GM23338 (cell line): ENCODE measurements at regions not wholly inside any gene's neighbourhood (a gene's known extent, or its start where the extent isn't known, plus 50 kb on each side); places are given as distances from the start of the nearest gene placed in this dataset.
A peak's percentile ranks its signal among the peaks of the same experiment; 100 is the strongest.

Experiments used
- ATAC-seq: fragments of 200-7000 bp; cut with Tn5 transposase; 3 replicates; pipeline ENCODE4 v1.9.1; 2020
- DNase-seq: peaks from one replicate; pipeline ENCODE4 v3.0.0-alpha.2; 2015; ENCODE audit warnings: low spot score
- H2AFZ ChIP-seq: fragments of 200-600 bp; sonication (generic); 2 replicates; pipeline ENCODE4 v1.8.0; 2016; ENCODE audit warnings: antibody characterized with exemption, mild to moderate bottlenecking, moderate library complexity
- H3F3A ChIP-seq: fragments of 200-600 bp; sonication (generic); replicated peaks from 2 replicates; pipeline ENCODE4 v1.8.0; 2017; ENCODE audit warnings: antibody characterized with exemption, mixed run types, low read depth
- H3K27ac ChIP-seq: fragments of 200-600 bp; sonication (generic); 2 replicates; pipeline ENCODE4 v1.6.1; 2016; ENCODE audit warnings: low read depth
- H3K27me3 ChIP-seq: fragments of 200-600 bp; sonication (generic); 2 replicates; pipeline ENCODE4 v1.8.0; 2016; ENCODE audit warnings: mild to moderate bottlenecking, mixed run types, moderate library complexity; ENCODE audit not compliant: insufficient read depth
- H3K36me3 ChIP-seq: fragments of 200-600 bp; sonication (generic); 2 replicates; pipeline ENCODE4 v1.8.0; 2016; ENCODE audit warnings: mild to moderate bottlenecking; ENCODE audit not compliant: insufficient read depth
- H3K4me1 ChIP-seq: fragments of 200-600 bp; sonication (generic); 2 replicates; pipeline ENCODE4 v1.8.0; 2016; ENCODE audit warnings: mild to moderate bottlenecking, moderate library complexity; ENCODE audit not compliant: insufficient read depth
- H3K4me2 ChIP-seq: fragments of 200-600 bp; sonication (generic); 2 replicates; pipeline ENCODE4 v1.7.1; 2017; ENCODE audit warnings: mixed run types
- H3K4me3 ChIP-seq: fragments of 200-600 bp; sonication (generic); 2 replicates; pipeline ENCODE4 v1.6.1; 2016; ENCODE audit warnings: mixed run types
- H3K79me2 ChIP-seq: fragments of 200-600 bp; sonication (generic); replicated peaks from 2 replicates; pipeline ENCODE4 v1.8.0; 2017; ENCODE audit warnings: mild to moderate bottlenecking; ENCODE audit not compliant: insufficient read depth
- H3K9me2 ChIP-seq: fragments of 200-600 bp; sonication (generic); 2 replicates; pipeline ENCODE4 v1.8.0; 2017; ENCODE audit not compliant: insufficient read depth
- H4K20me1 ChIP-seq: fragments of 200-600 bp; sonication (generic); replicated peaks from 2 replicates; pipeline ENCODE4 v1.8.0; 2017; ENCODE audit warnings: mild to moderate bottlenecking; ENCODE audit not compliant: insufficient read depth
- H3K27ac Mint-ChIP-seq: 2 replicates; pipeline ENCODE4 v1.8.0; 2020; ENCODE audit warnings: inconsistent platforms, mild to moderate bottlenecking, moderate library complexity, mixed read lengths
- H3K27me3 Mint-ChIP-seq: 3 replicates; pipeline ENCODE4 v1.8.0; 2022; ENCODE audit warnings: low read depth, mild to moderate bottlenecking, moderate library complexity, mixed read lengths, inconsistent platforms; ENCODE audit not compliant: insufficient read depth, poor library complexity
- H3K36me3 Mint-ChIP-seq: 3 replicates; pipeline ENCODE4 v1.8.0; 2021; ENCODE audit warnings: low read depth, mild to moderate bottlenecking, inconsistent platforms, moderate library complexity, mixed read lengths
- H3K4me1 Mint-ChIP-seq: 3 replicates; pipeline ENCODE4 v1.8.0; 2020; ENCODE audit warnings: mild to moderate bottlenecking, inconsistent platforms, mixed read lengths
- H3K4me3 Mint-ChIP-seq: 3 replicates; pipeline ENCODE4 v1.8.0; 2021; ENCODE audit warnings: moderate library complexity, mild to moderate bottlenecking, inconsistent platforms, mixed read lengths
- H3K9me3 Mint-ChIP-seq: 3 replicates; pipeline ENCODE4 v1.8.0; 2020; ENCODE audit warnings: moderate library complexity, mild to moderate bottlenecking, inconsistent platforms, mixed read lengths
- CREB1 ChIP-seq: fragments of 250-450 bp; sonication (Bioruptor Pico); IDR thresholded peaks from 2 replicates; pipeline ENCODE4 v1.5.0; 2020; ENCODE audit warnings: low read depth, mild to moderate bottlenecking, moderate library complexity
- EZH2 ChIP-seq: fragments of 200-600 bp; sonication (generic); IDR thresholded peaks from one replicate; pipeline ENCODE4 v1.8.0; 2017; ENCODE audit warnings: antibody characterized with exemption, mild to moderate bottlenecking, low read depth; ENCODE audit not compliant: unreplicated experiment
- EZH2phosphoT487 ChIP-seq: fragments of 200-600 bp; sonication (generic); IDR thresholded peaks from one replicate; pipeline ENCODE4 v1.8.1; 2018; ENCODE audit warnings: antibody characterized with exemption; ENCODE audit not compliant: unreplicated experiment
- JUNB ChIP-seq: IDR thresholded peaks from one replicate; pipeline ENCODE4 v1.6.1; 2016; ENCODE audit warnings: antibody characterized with exemption; ENCODE audit not compliant: unreplicated experiment
- NANOG ChIP-seq: IDR thresholded peaks from 2 replicates; pipeline ENCODE4 v1.6.1; 2016; ENCODE audit warnings: antibody characterized with exemption, borderline replicate concordance
- POLR2AphosphoS5 ChIP-seq: IDR thresholded peaks from 2 replicates; pipeline ENCODE4 v1.6.1; 2016; ENCODE audit warnings: antibody characterized with exemption, low read depth
- STAT1 ChIP-seq: IDR thresholded peaks from one replicate; pipeline ENCODE4 v1.6.1; 2016; ENCODE audit warnings: antibody characterized with exemption; ENCODE audit not compliant: unreplicated experiment
- ZNF114 ChIP-seq: fragments of 250-450 bp; sonication (Bioruptor Pico); IDR thresholded peaks from 2 replicates; pipeline ENCODE4 v1.5.0; 2020; ENCODE audit warnings: mild to moderate bottlenecking, moderate library complexity
- TF ChIP-seq, protein P1 (sequence below): IDR thresholded peaks from 2 replicates; pipeline ENCODE4 v1.6.1; 2016; ENCODE audit warnings: antibody characterized with exemption
- TF ChIP-seq, protein P2 (sequence below): fragments of 250-450 bp; sonication (Bioruptor Pico); IDR thresholded peaks from 2 replicates; pipeline ENCODE4 v1.5.0; 2020; ENCODE audit warnings: mild to moderate bottlenecking, moderate library complexity
- TF ChIP-seq, protein P3 (sequence below), 2 experiments: fragments of 200-600 bp in 1 of 2; sonication (generic) in 1 of 2; conservative IDR thresholded peaks; 2 replicates each; pipeline versions ENCODE4 v1.5.1 to v1.6.1; 2016 to 2017; ENCODE audit warnings: antibody characterized with exemption in 2 of 2, low read depth in 2 of 2, mild to moderate bottlenecking in 2 of 2, moderate library complexity in 1 of 2

DNA sequence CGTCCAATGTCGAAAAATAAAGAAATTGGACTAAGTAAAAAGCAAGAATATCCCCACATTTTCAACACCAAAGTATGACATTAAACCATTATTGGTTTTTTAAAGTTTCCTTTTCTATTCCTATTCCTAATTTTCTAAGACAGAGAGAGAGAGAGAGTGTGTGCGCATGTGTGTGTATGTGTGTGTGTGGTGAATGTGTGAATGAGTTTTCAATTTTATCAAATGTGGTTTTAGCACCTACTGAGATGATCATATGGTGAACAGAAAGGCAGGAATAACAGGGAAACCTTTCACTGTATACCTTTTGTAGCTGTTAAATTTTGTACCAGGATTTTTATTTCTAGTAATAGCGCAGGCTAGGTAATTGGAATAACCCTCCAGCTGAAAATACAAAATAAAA lies 80.4 kb upstream of the RAP1B start:
- Mint-ChIP-seq H3K27ac (no peak overlapping the region), H3K4me3 (no peak overlapping the region), H3K9me3 (peaks cover 4% of the 10 kb centered on the region; the same call in 1 of the 3 replicates), H3K36me3 (no peaks in the 10 kb centered on the region), H3K4me1 (no peaks in the 10 kb centered on the region), H3K27me3 (peaks cover 1% of the 10 kb centered on the region)
- TF ChIP-seq ZNF114 = no peak
- TF ChIP-seq STAT1 = no peak
- TF ChIP-seq, protein P1, sequence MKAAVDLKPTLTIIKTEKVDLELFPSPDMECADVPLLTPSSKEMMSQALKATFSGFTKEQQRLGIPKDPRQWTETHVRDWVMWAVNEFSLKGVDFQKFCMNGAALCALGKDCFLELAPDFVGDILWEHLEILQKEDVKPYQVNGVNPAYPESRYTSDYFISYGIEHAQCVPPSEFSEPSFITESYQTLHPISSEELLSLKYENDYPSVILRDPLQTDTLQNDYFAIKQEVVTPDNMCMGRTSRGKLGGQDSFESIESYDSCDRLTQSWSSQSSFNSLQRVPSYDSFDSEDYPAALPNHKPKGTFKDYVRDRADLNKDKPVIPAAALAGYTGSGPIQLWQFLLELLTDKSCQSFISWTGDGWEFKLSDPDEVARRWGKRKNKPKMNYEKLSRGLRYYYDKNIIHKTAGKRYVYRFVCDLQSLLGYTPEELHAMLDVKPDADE = no peak
- no peak for TF ChIP-seq JUNB
- TF ChIP-seq, protein P2, sequence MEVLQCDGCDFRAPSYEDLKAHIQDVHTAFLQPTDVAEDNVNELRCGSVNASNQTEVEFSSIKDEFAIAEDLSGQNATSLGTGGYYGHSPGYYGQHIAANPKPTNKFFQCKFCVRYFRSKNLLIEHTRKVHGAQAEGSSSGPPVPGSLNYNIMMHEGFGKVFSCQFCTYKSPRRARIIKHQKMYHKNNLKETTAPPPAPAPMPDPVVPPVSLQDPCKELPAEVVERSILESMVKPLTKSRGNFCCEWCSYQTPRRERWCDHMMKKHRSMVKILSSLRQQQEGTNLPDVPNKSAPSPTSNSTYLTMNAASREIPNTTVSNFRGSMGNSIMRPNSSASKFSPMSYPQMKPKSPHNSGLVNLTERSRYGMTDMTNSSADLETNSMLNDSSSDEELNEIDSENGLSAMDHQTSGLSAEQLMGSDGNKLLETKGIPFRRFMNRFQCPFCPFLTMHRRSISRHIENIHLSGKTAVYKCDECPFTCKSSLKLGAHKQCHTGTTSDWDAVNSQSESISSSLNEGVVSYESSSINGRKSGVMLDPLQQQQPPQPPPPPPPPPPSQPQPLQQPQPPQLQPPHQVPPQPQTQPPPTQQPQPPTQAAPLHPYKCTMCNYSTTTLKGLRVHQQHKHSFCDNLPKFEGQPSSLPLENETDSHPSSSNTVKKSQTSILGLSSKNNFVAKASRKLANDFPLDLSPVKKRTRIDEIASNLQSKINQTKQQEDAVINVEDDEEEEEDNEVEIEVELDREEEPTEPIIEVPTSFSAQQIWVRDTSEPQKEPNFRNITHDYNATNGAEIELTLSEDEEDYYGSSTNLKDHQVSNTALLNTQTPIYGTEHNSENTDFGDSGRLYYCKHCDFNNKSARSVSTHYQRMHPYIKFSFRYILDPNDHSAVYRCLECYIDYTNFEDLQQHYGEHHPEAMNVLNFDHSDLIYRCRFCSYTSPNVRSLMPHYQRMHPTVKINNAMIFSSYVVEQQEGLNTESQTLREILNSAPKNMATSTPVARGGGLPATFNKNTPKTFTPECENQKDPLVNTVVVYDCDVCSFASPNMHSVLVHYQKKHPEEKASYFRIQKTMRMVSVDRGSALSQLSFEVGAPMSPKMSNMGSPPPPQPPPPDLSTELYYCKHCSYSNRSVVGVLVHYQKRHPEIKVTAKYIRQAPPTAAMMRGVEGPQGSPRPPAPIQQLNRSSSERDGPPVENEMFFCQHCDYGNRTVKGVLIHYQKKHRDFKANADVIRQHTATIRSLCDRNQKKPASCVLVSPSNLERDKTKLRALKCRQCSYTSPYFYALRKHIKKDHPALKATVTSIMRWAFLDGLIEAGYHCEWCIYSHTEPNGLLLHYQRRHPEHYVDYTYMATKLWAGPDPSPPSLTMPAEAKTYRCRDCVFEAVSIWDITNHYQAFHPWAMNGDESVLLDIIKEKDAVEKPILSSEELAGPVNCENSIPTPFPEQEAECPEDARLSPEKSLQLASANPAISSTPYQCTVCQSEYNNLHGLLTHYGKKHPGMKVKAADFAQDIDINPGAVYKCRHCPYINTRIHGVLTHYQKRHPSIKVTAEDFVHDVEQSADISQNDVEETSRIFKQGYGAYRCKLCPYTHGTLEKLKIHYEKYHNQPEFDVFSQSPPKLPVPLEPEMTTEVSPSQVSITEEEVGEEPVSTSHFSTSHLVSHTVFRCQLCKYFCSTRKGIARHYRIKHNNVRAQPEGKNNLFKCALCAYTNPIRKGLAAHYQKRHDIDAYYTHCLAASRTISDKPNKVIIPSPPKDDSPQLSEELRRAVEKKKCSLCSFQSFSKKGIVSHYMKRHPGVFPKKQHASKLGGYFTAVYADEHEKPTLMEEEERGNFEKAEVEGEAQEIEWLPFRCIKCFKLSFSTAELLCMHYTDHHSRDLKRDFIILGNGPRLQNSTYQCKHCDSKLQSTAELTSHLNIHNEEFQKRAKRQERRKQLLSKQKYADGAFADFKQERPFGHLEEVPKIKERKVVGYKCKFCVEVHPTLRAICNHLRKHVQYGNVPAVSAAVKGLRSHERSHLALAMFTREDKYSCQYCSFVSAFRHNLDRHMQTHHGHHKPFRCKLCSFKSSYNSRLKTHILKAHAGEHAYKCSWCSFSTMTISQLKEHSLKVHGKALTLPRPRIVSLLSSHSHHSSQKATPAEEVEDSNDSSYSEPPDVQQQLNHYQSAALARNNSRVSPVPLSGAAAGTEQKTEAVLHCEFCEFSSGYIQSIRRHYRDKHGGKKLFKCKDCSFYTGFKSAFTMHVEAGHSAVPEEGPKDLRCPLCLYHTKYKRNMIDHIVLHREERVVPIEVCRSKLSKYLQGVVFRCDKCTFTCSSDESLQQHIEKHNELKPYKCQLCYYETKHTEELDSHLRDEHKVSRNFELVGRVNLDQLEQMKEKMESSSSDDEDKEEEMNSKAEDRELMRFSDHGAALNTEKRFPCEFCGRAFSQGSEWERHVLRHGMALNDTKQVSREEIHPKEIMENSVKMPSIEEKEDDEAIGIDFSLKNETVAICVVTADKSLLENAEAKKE = no peak
- TF ChIP-seq NANOG = no peak
- no peak for TF ChIP-seq POLR2AphosphoS5
- no peak for TF ChIP-seq EZH2phosphoT487
- no peak for TF ChIP-seq CREB1 (CRISPR knock-in tag)
- TF ChIP-seq, protein P3, sequence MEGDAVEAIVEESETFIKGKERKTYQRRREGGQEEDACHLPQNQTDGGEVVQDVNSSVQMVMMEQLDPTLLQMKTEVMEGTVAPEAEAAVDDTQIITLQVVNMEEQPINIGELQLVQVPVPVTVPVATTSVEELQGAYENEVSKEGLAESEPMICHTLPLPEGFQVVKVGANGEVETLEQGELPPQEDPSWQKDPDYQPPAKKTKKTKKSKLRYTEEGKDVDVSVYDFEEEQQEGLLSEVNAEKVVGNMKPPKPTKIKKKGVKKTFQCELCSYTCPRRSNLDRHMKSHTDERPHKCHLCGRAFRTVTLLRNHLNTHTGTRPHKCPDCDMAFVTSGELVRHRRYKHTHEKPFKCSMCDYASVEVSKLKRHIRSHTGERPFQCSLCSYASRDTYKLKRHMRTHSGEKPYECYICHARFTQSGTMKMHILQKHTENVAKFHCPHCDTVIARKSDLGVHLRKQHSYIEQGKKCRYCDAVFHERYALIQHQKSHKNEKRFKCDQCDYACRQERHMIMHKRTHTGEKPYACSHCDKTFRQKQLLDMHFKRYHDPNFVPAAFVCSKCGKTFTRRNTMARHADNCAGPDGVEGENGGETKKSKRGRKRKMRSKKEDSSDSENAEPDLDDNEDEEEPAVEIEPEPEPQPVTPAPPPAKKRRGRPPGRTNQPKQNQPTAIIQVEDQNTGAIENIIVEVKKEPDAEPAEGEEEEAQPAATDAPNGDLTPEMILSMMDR (conservative IDR thresholded peaks at IDR 0.05; ENCODE audit: low read depth in 2 of 2) = no peak
- no peak for TF ChIP-seq EZH2
- H3K4me1 ChIP-seq = no peaks in the 10 kb centered on the region
- H3F3A ChIP-seq = no peaks in the 10 kb centered on the region
- no peak for ATAC-seq
- no peak overlapping the region for H3K4me3 ChIP-seq
- H2AFZ ChIP-seq = 0 out of 2 replicates have a peak overlapping the region, but pooled peaks have one; percentile 2
- no peak overlapping the region for H3K4me2 ChIP-seq
- H3K27me3 ChIP-seq = no peaks in the 10 kb centered on the region
- no peak overlapping the region for H3K27ac ChIP-seq
- H3K9me2 ChIP-seq = no peaks in the 10 kb centered on the region
- H3K36me3 ChIP-seq = no peaks in the 10 kb centered on the region
- H4K20me1 ChIP-seq = no peaks in the 10 kb centered on the region
- no peaks in the 10 kb centered on the region for H3K79me2 ChIP-seq
- DNase-seq = no peak
